HepG2 (cell line): ENCODE measurements at regions not wholly inside any gene's neighbourhood (a gene's known extent, or its start where the extent isn't known, plus 50 kb on each side); places are given as distances from the start of the nearest gene placed in this dataset.

Source experiments
- BRCA1 ChIP-seq: sonication (generic); formaldehyde crosslinking; IDR thresholded peaks from 2 replicates; pipeline ENCODE4 v1.4.0; 2020; ENCODE audit warnings: missing genetic modification reagents
- CHD2 ChIP-seq: IDR thresholded peaks from 2 replicates; pipeline ENCODE4 v1.6.1; 2011; ENCODE audit warnings: low read depth, low read length, improper control_type of control experiment
- DNMT1 ChIP-seq: sonication (generic); formaldehyde crosslinking; IDR thresholded peaks from 2 replicates; pipeline ENCODE4 v1.5.1; 2020; ENCODE audit warnings: mild to moderate bottlenecking, missing genetic modification reagents
- NFKBIZ ChIP-seq: IDR thresholded peaks from 2 replicates; pipeline ENCODE4 v1.6.1; 2018; ENCODE audit warnings: missing genetic modification reagents, missing compliant biosample characterization
- NR3C1 ChIP-seq: sonication (generic); formaldehyde crosslinking; IDR thresholded peaks from 2 replicates; pipeline ENCODE4 v1.4.0; 2020; ENCODE audit warnings: missing genetic modification reagents
- ZFAT ChIP-seq: sonication (generic); formaldehyde crosslinking; conservative IDR thresholded peaks from 2 replicates; pipeline ENCODE4 v1.8.1; 2023; ENCODE audit warnings: missing genetic modification reagents, inconsistent platforms
- ZNF563 ChIP-seq: sonication (generic); formaldehyde crosslinking; IDR thresholded peaks from 2 replicates; pipeline ENCODE4 v1.8.0; 2022; ENCODE audit warnings: mild to moderate bottlenecking, moderate library complexity, missing genetic modification reagents
- ZNF777 ChIP-seq: sonication (generic); formaldehyde crosslinking; IDR thresholded peaks from 2 replicates; pipeline ENCODE4 v1.4.0; 2020; ENCODE audit warnings: missing genetic modification reagents
- ZNF790 ChIP-seq: sonication (generic); formaldehyde crosslinking; IDR thresholded peaks from 2 replicates; pipeline ENCODE4 v1.8.0; 2022; ENCODE audit warnings: missing genetic modification reagents, mild to moderate bottlenecking, borderline replicate concordance
- TF ChIP-seq, protein P1 (sequence below): sonication (generic); formaldehyde crosslinking; IDR thresholded peaks from 2 replicates; pipeline ENCODE4 v1.5.0; 2020; ENCODE audit warnings: mild to moderate bottlenecking, missing genetic modification reagents, moderate library complexity
- TF ChIP-seq, protein P2 (sequence below): sonication (generic); formaldehyde crosslinking; IDR thresholded peaks from 2 replicates; pipeline ENCODE4 v1.5.0; 2020; ENCODE audit warnings: mild to moderate bottlenecking, missing genetic modification reagents

GRCh38 chr14:29463727-29464395, 463.8 kb downstream of the PRKD1 start:
- TF ChIP-seq CHD2, result no peak
- TF ChIP-seq DNMT1 (CRISPR knock-in tag), result no peak
- no peak for TF ChIP-seq ZNF777 (CRISPR knock-in tag)
- TF ChIP-seq, protein P1, sequence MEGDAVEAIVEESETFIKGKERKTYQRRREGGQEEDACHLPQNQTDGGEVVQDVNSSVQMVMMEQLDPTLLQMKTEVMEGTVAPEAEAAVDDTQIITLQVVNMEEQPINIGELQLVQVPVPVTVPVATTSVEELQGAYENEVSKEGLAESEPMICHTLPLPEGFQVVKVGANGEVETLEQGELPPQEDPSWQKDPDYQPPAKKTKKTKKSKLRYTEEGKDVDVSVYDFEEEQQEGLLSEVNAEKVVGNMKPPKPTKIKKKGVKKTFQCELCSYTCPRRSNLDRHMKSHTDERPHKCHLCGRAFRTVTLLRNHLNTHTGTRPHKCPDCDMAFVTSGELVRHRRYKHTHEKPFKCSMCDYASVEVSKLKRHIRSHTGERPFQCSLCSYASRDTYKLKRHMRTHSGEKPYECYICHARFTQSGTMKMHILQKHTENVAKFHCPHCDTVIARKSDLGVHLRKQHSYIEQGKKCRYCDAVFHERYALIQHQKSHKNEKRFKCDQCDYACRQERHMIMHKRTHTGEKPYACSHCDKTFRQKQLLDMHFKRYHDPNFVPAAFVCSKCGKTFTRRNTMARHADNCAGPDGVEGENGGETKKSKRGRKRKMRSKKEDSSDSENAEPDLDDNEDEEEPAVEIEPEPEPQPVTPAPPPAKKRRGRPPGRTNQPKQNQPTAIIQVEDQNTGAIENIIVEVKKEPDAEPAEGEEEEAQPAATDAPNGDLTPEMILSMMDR (CRISPR knock-in tag), result no peak
- no peak for TF ChIP-seq BRCA1
- no peak for TF ChIP-seq ZNF790 (CRISPR knock-in tag)
- no peak for TF ChIP-seq NFKBIZ (CRISPR knock-in tag)
- TF ChIP-seq NR3C1, result no peak
- no peak for TF ChIP-seq ZNF563 (CRISPR knock-in tag)
- TF ChIP-seq ZFAT, result no peak
- TF ChIP-seq, protein P2, sequence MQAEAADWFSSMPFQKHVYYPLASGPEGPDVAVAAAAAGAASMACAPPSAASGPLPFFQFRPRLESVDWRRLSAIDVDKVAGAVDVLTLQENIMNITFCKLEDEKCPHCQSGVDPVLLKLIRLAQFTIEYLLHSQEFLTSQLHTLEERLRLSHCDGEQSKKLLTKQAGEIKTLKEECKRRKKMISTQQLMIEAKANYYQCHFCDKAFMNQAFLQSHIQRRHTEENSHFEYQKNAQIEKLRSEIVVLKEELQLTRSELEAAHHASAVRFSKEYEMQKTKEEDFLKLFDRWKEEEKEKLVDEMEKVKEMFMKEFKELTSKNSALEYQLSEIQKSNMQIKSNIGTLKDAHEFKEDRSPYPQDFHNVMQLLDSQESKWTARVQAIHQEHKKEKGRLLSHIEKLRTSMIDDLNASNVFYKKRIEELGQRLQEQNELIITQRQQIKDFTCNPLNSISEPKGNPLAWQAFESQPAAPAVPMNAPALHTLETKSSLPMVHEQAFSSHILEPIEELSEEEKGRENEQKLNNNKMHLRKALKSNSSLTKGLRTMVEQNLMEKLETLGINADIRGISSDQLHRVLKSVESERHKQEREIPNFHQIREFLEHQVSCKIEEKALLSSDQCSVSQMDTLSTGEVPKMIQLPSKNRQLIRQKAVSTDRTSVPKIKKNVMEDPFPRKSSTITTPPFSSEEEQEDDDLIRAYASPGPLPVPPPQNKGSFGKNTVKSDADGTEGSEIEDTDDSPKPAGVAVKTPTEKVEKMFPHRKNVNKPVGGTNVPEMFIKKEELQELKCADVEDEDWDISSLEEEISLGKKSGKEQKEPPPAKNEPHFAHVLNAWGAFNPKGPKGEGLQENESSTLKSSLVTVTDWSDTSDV (CRISPR knock-in tag), result no peak
